GM19452 (cell line): ENCODE measurements at regions not wholly inside any gene's neighbourhood (a gene's known extent, or its start where the extent isn't known, plus 50 kb on each side); places are given as distances from the start of the nearest gene placed in this dataset.
"Not testable (repeated sequence)": the region's sequence is repeated elsewhere in the genome, so short reads cannot be mapped to it uniquely, and the experiment has no call there.

Experiments
- ATAC-seq: cut with Tn5 transposase; IDR thresholded peaks from one replicate; pipeline ENCODE4 v1.9.1; 2021; ENCODE audit not compliant: unreplicated experiment

- ATAC-seq = peak; percentile 45
These were observed 188.4 kb downstream of the PAH start for GRCh38 chr12:102728506-102729242.

GRCh38 chr12:102726686-102727085, 190.4 kb downstream of the PAH start:
- ATAC-seq = no peak

DNA sequence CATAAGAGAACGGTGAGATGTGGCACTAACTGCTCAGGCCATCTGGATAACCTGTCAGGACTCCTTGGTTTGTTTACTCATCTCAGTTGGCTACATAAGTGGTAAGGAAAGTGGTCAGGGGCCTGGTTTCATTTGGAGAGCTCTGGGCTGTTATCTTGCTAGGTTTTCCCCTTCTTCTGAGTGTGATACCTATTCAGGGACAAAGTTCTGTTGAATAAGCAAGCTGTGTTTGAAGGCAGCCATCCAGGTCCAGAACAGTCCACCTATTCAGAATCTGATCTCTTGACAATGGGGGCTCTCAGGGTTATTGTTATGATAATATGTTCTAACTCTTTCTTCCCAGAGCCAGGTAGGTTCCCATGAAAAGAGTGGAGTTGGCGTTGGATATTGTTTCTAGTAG, 194.9 kb downstream of the PAH start:
- no peak for ATAC-seq

- ATAC-seq = no peak
These were observed 208.9 kb downstream of the PAH start for GRCh38 chr12:102708108-102708507.

DNA sequence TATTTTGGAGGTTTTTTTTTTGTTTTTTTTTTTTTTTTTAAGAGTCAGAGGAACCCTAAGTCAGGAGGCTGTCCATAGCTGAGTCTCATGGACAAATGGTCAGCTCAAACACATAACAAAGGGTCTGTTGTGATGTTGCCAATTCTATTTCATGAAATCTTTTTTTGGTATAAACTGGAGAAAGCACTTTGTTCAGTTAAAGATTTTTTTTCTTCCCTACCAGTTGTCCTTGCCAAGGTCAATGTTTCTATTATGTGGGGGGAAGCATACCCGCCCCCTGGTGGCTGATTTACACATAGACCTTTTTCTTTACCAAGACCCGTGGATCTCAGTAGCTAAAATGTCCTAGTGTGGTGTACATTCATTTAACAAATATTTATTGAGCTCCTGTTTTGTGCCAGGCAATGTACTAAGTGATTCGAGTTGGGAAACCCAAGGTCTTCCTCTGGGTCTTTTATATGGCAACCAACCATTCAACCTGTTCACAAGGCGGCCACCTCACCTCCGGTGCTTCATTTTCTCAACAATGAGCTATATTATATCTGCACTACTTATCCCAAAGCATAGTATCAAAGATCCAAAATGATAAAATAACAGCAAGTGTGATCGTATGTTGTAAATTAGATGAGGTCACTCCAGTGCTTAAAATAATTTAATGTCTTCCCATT, 214.5 kb downstream of the PAH start:
- ATAC-seq = no peak

DNA sequence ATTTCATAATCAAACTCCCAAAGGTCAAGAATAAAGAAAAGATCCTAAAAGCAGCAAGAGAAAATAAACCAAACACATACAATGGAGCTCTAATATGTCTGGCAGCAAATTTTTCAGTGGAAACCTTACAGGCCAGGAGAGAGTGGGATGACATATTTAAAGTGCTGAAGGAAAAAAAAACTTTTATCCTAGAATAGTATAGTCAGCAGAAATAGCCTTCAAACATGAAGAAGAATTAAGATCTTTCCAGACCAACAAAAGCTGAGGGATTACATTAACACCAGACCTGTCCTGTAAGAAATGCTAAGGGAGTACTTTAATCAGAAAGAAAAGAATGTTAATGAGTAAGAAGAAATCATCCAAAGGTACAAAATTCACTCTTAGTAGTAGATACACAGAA, 215.7 kb upstream of the IGF1 start:
- ATAC-seq = no peak

- ATAC-seq = no peak
These were observed 214.5 kb upstream of the IGF1 start for GRCh38 chr12:102694903-102695302.

- ATAC-seq = no peak
These were observed 211.6 kb upstream of the IGF1 start for GRCh38 chr12:102691773-102692555.

DNA sequence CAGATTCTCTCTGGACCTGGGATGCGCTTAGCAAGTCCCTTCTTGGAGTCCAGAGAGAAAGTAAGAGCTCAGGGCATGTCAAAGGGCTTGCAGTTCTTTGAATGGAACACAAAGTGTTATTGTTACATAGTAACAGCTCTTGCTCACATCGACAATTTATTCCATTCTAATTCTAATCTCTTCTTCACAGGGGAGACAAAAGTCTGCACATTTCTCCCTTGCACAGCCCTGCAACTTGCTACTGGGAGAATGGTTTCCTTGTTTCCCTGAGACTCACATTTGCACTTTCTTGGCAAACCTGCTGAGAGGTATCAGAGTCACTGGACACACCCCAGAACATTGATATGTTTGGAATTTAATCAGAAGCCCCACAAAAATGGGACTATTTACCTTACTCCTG, 209.9 kb upstream of the IGF1 start:
- ATAC-seq = no peak

DNA sequence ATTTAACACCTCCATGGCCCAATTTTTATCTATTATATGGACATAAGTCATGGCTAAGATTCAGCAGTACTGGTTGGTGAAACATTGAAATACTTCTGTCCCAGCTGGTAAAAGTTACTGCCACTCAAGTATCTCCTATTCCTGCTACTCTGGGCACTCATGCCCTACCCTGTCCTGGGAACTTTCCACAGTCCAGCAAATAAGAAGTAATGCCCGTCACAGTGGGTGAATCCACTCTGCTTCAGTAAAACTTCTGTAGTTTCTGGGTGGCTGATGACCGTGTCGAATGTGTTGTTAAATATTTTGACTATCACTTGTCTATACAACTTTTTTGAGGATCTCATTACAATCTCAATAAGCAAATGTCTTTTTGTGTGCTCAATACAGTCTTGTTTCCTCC, 209.3 kb upstream of the IGF1 start:
- ATAC-seq = no peak

GRCh38 chr12:102687523-102687922, 207.2 kb upstream of the IGF1 start:
- no peak for ATAC-seq

- ATAC-seq = no peak
These were observed 205.5 kb upstream of the IGF1 start for GRCh38 chr12:102685841-102686240.

DNA sequence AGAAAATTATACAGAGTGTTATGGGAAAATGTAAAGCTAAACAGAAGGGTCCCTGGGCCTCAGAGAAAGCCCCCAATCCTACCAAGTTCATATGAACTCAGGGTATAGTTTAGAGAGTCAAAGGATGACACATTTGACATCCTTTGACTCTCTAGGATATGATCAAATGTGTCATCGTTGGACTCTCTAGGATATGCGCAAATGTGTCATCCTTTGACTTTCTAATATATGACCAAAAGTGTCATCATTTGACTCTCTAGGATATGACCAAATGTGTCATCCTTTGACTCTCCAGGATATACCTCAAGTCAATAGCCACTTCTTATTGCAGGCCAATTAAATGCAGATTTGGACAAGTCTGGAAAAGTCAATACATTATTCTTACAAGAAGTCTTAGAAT, 204.8 kb upstream of the IGF1 start:
- no peak for ATAC-seq

DNA sequence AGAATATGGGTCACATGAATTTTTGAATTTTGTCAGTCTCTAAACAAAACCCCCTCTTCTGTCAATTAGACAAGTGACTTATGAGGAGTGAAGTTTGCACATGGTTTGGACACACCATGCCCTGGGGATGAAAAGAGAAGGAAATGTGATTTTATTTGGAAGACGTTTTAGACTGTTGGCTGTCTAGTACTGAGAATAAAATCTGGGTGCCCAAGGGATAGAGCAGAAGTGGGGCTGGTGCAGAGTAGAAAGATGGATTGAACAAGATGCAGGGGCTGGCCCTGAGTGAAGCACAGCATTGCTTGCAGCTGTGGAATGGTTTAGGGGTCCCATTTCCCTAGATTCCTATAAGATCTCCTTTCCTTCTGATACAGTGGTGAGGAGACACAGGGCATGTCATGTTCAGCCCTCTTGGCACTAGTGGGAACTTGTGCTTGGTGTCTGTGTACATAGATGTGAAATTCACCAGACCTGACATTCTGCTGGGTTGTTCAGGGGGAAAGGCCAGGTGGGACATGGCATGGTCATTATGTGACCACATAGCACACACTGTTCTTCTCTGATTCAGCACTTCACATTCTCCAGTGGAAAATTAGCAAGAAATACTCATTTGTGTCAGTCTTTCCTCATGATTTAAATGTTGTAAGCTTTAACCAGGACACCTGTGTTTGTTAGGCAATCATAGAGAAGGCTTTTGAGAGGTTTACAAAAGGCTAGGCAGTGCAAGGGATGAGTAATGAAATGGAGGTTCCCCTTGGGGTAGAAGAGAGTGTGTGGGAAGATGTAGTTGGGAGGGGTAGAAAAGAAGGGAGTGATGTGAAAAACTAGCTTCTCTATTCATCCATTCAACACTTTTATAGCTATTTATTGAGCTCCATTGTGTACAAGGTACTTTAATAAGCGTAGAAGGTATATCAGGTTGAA, 202.3 kb upstream of the IGF1 start:
- no peak for ATAC-seq

DNA sequence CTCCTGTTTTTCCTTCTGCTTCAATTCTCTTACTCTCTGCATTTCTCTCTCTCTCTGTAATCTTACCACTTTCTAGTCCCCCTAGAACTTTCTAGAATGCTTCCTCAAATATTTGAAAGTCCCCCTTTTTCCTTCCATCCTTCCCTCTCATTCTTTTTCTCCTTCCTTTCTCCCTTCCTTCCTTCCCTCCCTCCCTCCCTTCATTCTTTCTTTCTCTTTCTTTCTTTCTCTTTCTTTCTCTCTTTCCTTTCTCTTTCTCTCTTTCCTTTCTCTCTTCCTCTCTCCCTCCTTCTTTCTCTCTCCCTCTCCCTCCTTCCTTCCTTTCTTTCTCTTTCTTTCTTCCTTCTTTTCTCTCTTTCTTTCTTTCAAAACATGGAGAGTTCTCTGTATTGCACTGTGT, 201.4 kb upstream of the IGF1 start:
- ATAC-seq = no peak

DNA sequence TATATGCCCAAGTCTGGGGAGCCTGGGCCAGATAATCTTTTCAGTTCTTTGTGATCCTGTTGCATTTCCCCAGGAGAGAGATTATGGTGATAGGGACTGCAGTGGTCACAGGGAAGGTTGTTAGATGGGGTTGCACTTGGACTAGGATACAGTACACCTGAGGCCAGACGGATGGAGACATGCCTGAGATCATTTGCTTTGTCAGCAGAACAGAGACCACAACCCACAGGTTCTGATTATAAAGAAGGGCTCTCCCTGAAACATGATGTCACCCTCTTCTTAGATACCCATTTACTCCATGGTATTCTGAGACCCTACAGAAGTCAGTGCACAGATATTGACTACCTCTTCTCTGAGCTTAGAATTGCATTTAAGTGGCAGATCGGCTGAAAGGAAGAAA, 200.9 kb upstream of the IGF1 start:
- no peak for ATAC-seq

- no peak for ATAC-seq
These were observed 199.9 kb upstream of the IGF1 start for GRCh38 chr12:102680304-102680703.

DNA sequence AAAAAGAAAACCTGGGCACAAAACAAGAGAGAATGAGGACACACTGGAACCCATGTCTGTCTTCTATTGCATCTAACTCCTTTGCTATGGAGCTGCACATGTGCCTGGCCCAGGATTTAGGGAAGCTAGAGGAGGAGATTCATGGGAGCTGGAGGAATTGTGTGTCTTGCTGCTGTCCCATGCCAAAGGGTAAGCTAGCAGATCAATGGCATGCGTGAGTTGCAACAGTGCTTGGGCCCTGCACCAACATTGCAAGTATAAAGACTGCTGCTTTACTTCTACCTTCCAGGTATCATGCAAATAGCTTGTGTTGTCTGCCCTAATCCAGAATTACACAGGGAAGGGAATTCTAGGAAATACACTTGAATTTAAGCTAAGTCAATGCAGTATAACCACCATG, 196.4 kb upstream of the IGF1 start:
- ATAC-seq = no peak

GRCh38 chr12:102675672-102676071, 195.3 kb upstream of the IGF1 start:
- no peak for ATAC-seq

DNA sequence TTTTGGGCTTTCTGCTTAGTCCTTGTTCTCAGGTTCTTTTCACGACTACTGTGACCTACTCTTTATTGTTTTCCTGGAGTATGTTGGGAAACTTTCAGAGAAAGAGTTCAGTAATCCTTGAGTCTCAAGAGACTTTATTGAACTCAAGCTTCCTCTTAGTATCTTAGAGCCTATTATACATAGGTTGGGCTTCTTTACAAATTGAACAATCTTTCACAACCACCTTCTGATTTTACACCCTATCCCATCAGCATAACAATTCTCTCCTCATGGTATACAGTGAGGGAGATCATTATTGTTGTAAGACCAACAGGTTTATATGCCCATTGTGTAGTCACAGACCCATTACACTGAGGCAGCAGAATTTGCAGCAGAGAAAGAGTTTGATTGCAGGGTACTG, 193.2 kb upstream of the IGF1 start:
- ATAC-seq = no peak

DNA sequence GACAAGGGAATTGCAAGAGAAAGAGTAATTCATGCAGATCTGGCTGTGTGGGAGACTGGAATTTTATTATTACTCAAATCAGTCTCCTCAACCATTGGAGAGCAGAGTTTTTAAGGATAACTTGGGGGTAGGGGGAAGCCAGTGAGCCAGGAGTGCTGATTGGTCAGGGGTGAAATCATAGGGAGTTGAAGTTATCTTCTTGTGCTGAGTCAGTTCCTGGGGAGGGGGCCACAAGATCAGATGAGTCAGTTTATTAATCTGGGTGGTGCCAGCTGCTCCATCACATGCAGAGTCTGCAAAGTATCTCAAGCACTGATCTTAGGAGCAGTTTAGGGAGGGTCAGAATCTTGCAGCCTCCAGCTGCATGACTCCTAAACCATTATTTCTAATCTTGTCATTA, 191.8 kb upstream of the IGF1 start:
- ATAC-seq = not testable (repeated sequence)
